ENCODE measurements at regions not wholly inside any gene's neighbourhood (a gene's known extent, or its start where the extent isn't known, plus 50 kb on each side); places are given as distances from the start of the nearest gene placed in this dataset.
"Not testable (repeated sequence)": the region's sequence is repeated elsewhere in the genome, so short reads cannot be mapped to it uniquely, and the experiment has no call there.

- not testable (repeated sequence) for TF ChIP-seq CHD2 (IDR thresholded peaks at IDR 0.05; ENCODE audit: low read length, partially characterized antibody); NR3C1 (IDR thresholded peaks at IDR 0.05); EP300 (IDR thresholded peaks at IDR 0.05); REST (IDR thresholded peaks at IDR 0.05); POLR2A (IDR thresholded peaks at IDR 0.05; ENCODE audit: low read length); CTCF (IDR thresholded peaks at IDR 0.05)
These were observed 118.5 kb upstream of the ZNF658 start for GRCh38 chr9:66782010-66782409.
